Caco-2 (cell line): ENCODE measurements at regions not wholly inside any gene's neighbourhood (a gene's known extent, or its start where the extent isn't known, plus 50 kb on each side); places are given as distances from the start of the nearest gene placed in this dataset.

Experiments used
- BruUV-seq: library from RNA; stranded (reverse); fragments of 400-500 nt; replicated peaks from 2 replicates; lab custom pipeline; 2021; lab: Mats Ljungman, UMichigan
- CTCF ChIA-PET: fragments of 300-600 bp; sonication (Branson Sonifier 250); formaldehyde crosslinking; loops from one replicate; lab custom pipeline; 2022; ENCODE audit warnings: antibody characterized with exemption; lab: Charles Lee
- POLR2A ChIA-PET: fragments of 300-600 bp; sonication (Branson Sonifier 250); formaldehyde crosslinking; loops from one replicate; lab custom pipeline; 2022; ENCODE audit warnings: antibody characterized with exemption; lab: Charles Lee
- DNase-seq, 2 experiments: peaks; one replicate each; pipeline versions ENCODE4 v3.0.0 to v3.0.0-alpha.2; 2020 to 2022
- H3K27me3 ChIP-seq: replicated peaks from 2 replicates; pipeline ENCODE4 v1.6.0; 2011; ENCODE audit warnings: low read length; ENCODE audit not compliant: control insufficient read depth, insufficient read depth
- H3K36me3 ChIP-seq: 2 replicates; pipeline ENCODE4 v1.5.1; 2011; ENCODE audit warnings: low read length; ENCODE audit not compliant: control insufficient read depth, insufficient read depth
- H3K4me1 ChIP-seq: fragments of 250-450 bp; sonication (Bioruptor Pico); 2 replicates; pipeline ENCODE4 v1.5.1; 2020; ENCODE audit warnings: mild to moderate bottlenecking
- H3K4me3 ChIP-seq: 2 replicates; pipeline ENCODE4 v1.5.1; 2011; ENCODE audit warnings: low read depth, mild to moderate bottlenecking, control low read depth, low read length
- H3K9me3 ChIP-seq: fragments of 250-450 bp; sonication (Bioruptor Pico); 2 replicates; pipeline ENCODE4 v1.5.1; 2020; ENCODE audit warnings: mild to moderate bottlenecking, moderate library complexity
- H3K27ac Mint-ChIP-seq: one replicate; pipeline ENCODE4 v1.8.0; 2022; ENCODE audit warnings: mixed read lengths; ENCODE audit not compliant: unreplicated experiment
- H3K27me3 Mint-ChIP-seq: one replicate; pipeline ENCODE4 v1.8.0; 2022; ENCODE audit warnings: mixed read lengths; ENCODE audit not compliant: insufficient read depth, unreplicated experiment
- H3K36me3 Mint-ChIP-seq: one replicate; pipeline ENCODE4 v1.8.0; 2022; ENCODE audit warnings: mild to moderate bottlenecking, mixed read lengths; ENCODE audit not compliant: insufficient read depth, unreplicated experiment
- H3K4me1 Mint-ChIP-seq: one replicate; pipeline ENCODE4 v1.8.0; 2022; ENCODE audit warnings: low read depth, mixed read lengths; ENCODE audit not compliant: unreplicated experiment
- H3K4me3 Mint-ChIP-seq: one replicate; pipeline ENCODE4 v1.8.0; 2022; ENCODE audit warnings: mild to moderate bottlenecking, moderate library complexity, mixed read lengths; ENCODE audit not compliant: unreplicated experiment
- H3K9me3 Mint-ChIP-seq: one replicate; pipeline ENCODE4 v1.8.0; 2022; ENCODE audit warnings: mixed read lengths; ENCODE audit not compliant: unreplicated experiment
- CTCF ChIP-seq, 2 experiments: fragments of 200-600 bp in 1 of 2; IDR thresholded peaks; 1 replicate in 1 of 2; 2 replicates in 1 of 2; pipeline versions ENCODE4 v1.5.1 to v1.8.0; 2011 to 2022; ENCODE audit warnings: antibody characterized with exemption in 1 of 2, control low read depth in 1 of 2, inconsistent platforms in 1 of 2, low read depth in 1 of 2, low read length in 1 of 2, mild to moderate bottlenecking in 1 of 2, moderate library complexity in 1 of 2; ENCODE audit not compliant: insufficient read depth in 1 of 2, severe bottlenecking in 1 of 2, unreplicated experiment in 1 of 2
- intact Hi-C: fragments of 100-400 bp; cut with micrococcal nuclease; formaldehyde crosslinking; loops from one replicate; pipeline ENCODE4 v1.10.0; 2022; ENCODE audit not compliant: unreplicated experiment

- intact Hi-C loops: no loop called here
- CTCF ChIA-PET: no interaction called here
- no TSS peak for BruUV-seq
These were observed 80.7 kb downstream of the INHBA start for GRCh38 chr7:41621953-41622831.

GRCh38 chr7:41617987-41618386 is 84.9 kb downstream of the INHBA start:
- no peaks in the 10 kb centered on the region for H3K9me3 ChIP-seq
- H3K9me3 Mint-ChIP-seq: peaks cover 17% of the 10 kb centered on the region

More at GRCh38 chr7:41621953-41622831, 80.7 kb downstream of the INHBA start:
- Mint-ChIP-seq H3K4me3 (peak overlapping the region; percentile 5), H3K4me1 (peaks cover 10% of the 10 kb centered on the region), H3K27me3 (no peaks in the 10 kb centered on the region), H3K27ac (no peak overlapping the region), H3K36me3 (no peaks in the 10 kb centered on the region), H3K9me3 (peaks cover 17% of the 10 kb centered on the region)
- POLR2A ChIA-PET: no interaction called here
- Histone ChIP-seq H3K9me3 (peaks cover 3% of the 10 kb centered on the region; the same call in 1 of the 2 replicates), H3K27me3 (no peaks in the 10 kb centered on the region), H3K4me3 (no peak overlapping the region), H3K36me3 (no peaks in the 10 kb centered on the region), H3K4me1 (no peaks in the 10 kb centered on the region)
- peak in 1 of 2 experiments; percentile 6 for DNase-seq
- TF ChIP-seq CTCF (IDR thresholded peaks at IDR 0.05; ENCODE audit: insufficient read depth in 1 of 2, low read depth in 1 of 2, low read length in 1 of 2, severe bottlenecking in 1 of 2, unreplicated experiment in 1 of 2): no peak

GRCh38 chr7:41612798-41613197 is 90.1 kb downstream of the INHBA start:
- H3K27ac Mint-ChIP-seq: no peak overlapping the region

More at GRCh38 chr7:41617987-41618386, 84.9 kb downstream of the INHBA start:
- H3K27ac Mint-ChIP-seq: no peak overlapping the region
- POLR2A ChIA-PET: no interaction called here
- peaks cover 10% of the 10 kb centered on the region for H3K4me1 Mint-ChIP-seq
- Histone ChIP-seq H3K4me1 (no peaks in the 10 kb centered on the region), H3K27me3 (no peaks in the 10 kb centered on the region), H3K36me3 (no peaks in the 10 kb centered on the region), H3K4me3 (no peak overlapping the region)
- intact Hi-C loops: no loop called here
- no peaks in the 10 kb centered on the region for H3K36me3 Mint-ChIP-seq
- no peak overlapping the region for H3K4me3 Mint-ChIP-seq
- DNase-seq: no peak
- CTCF ChIA-PET: interaction anchor here (0.7 kb wide), 1 partner anchor 78 kb away, joined by 5 read pairs; no protein-coding TSS in a partner anchor
- no peaks in the 10 kb centered on the region for H3K27me3 Mint-ChIP-seq
- no peak for TF ChIP-seq CTCF (IDR thresholded peaks at IDR 0.05; ENCODE audit: insufficient read depth in 1 of 2, low read depth in 1 of 2, low read length in 1 of 2, severe bottlenecking in 1 of 2, unreplicated experiment in 1 of 2)
- BruUV-seq: no TSS peak

More at GRCh38 chr7:41612798-41613197, 90.1 kb downstream of the INHBA start:
- TF ChIP-seq CTCF (IDR thresholded peaks at IDR 0.05; ENCODE audit: insufficient read depth in 1 of 2, low read depth in 1 of 2, low read length in 1 of 2, severe bottlenecking in 1 of 2, unreplicated experiment in 1 of 2): no peak
- intact Hi-C loops: no loop called here
- Histone ChIP-seq H3K27me3 (no peaks in the 10 kb centered on the region), H3K9me3 (no peaks in the 10 kb centered on the region), H3K4me1 (no peaks in the 10 kb centered on the region), H3K36me3 (no peaks in the 10 kb centered on the region), H3K4me3 (no peak overlapping the region)
- BruUV-seq: no TSS peak
- Mint-ChIP-seq H3K27me3 (peaks cover 5% of the 10 kb centered on the region), H3K4me3 (no peak overlapping the region), H3K9me3 (no peaks in the 10 kb centered on the region), H3K4me1 (no peaks in the 10 kb centered on the region), H3K36me3 (no peaks in the 10 kb centered on the region)
- no peak for DNase-seq
- CTCF ChIA-PET: no interaction called here
- POLR2A ChIA-PET: no interaction called here
